ENCODE measurements at regions not wholly inside any gene's neighbourhood (a gene's known extent, or its start where the extent isn't known, plus 50 kb on each side); places are given as distances from the start of the nearest gene placed in this dataset.
"Not testable (repeated sequence)": the region's sequence is repeated elsewhere in the genome, so short reads cannot be mapped to it uniquely, and the experiment has no call there.

- H3K4me1 ChIP-seq, result no peaks in the 10 kb centered on the region
- DNase-seq, result no peak
- no peak overlapping the region for H3K4me3 ChIP-seq
- H3K36me3 ChIP-seq, result no peaks in the 10 kb centered on the region
- no peak overlapping the region for H3K27ac ChIP-seq
- no peaks in the 10 kb centered on the region for H3K27me3 ChIP-seq
- no peak for TF ChIP-seq POLR2A (IDR thresholded peaks at IDR 0.05)
- TF ChIP-seq CTCF (IDR thresholded peaks at IDR 0.05), result no peak
- H3K9me3 ChIP-seq, result no peaks in the 10 kb centered on the region
- intact Hi-C loops (cut with DNase I; ENCODE audit: low total_unique reads), result no loop called here
Measured at GRCh38 chr4:158958489-158959270, 144.2 kb upstream of the RAPGEF2 start.

- H3K4me3 ChIP-seq, result no peak overlapping the region
- H3K9me3 ChIP-seq, result no peaks in the 10 kb centered on the region
Measured at GRCh38 chr4:158962393-158962792, 140.5 kb upstream of the RAPGEF2 start.

GRCh38 chr4:158963282-158963681 is 139.6 kb upstream of the RAPGEF2 start:
- H3K27me3 ChIP-seq; H3K27ac ChIP-seq; H3K36me3 ChIP-seq; H3K4me1 ChIP-seq; intact Hi-C loops (cut with DNase I; ENCODE audit: low total_unique reads); H3K4me3 ChIP-seq; H3K9me3 ChIP-seq; DNase-seq: not testable (repeated sequence)

More at GRCh38 chr4:158962393-158962792, 140.5 kb upstream of the RAPGEF2 start:
- Histone ChIP-seq H3K4me1 (no peaks in the 10 kb centered on the region), H3K36me3 (no peaks in the 10 kb centered on the region), H3K27me3 (no peaks in the 10 kb centered on the region), H3K27ac (no peak overlapping the region)
- intact Hi-C loops (cut with DNase I; ENCODE audit: low total_unique reads), result no loop called here
- TF ChIP-seq CTCF (IDR thresholded peaks at IDR 0.05) (no peak), POLR2A (IDR thresholded peaks at IDR 0.05) (no peak)
- no peak for DNase-seq

GRCh38 chr4:158964114-158964727 is 138.7 kb upstream of the RAPGEF2 start:
- Histone ChIP-seq H3K4me3 (no peak overlapping the region), H3K4me1 (no peaks in the 10 kb centered on the region), H3K36me3 (no peaks in the 10 kb centered on the region), H3K27me3 (no peaks in the 10 kb centered on the region), H3K9me3 (no peaks in the 10 kb centered on the region), H3K27ac (no peak overlapping the region)
- TF ChIP-seq CTCF (IDR thresholded peaks at IDR 0.05) (no peak), POLR2A (IDR thresholded peaks at IDR 0.05) (no peak)
- intact Hi-C loops (cut with DNase I; ENCODE audit: low total_unique reads), result no loop called here
- DNase-seq, result no peak

GRCh38 chr4:158964728-158965124 is 138.2 kb upstream of the RAPGEF2 start:
- TF ChIP-seq CTCF (IDR thresholded peaks at IDR 0.05) (no peak), POLR2A (IDR thresholded peaks at IDR 0.05) (no peak)
- no peak overlapping the region for H3K27ac ChIP-seq
- intact Hi-C loops (cut with DNase I; ENCODE audit: low total_unique reads), result no loop called here

More at GRCh38 chr4:158964728-158965124, 138.2 kb upstream of the RAPGEF2 start:
- H3K9me3 ChIP-seq, result no peaks in the 10 kb centered on the region
- no peaks in the 10 kb centered on the region for H3K4me1 ChIP-seq
- no peak overlapping the region for H3K4me3 ChIP-seq
- no peaks in the 10 kb centered on the region for H3K27me3 ChIP-seq
- H3K36me3 ChIP-seq, result no peaks in the 10 kb centered on the region
- no peak for DNase-seq

Measured in uterus (tissue), 3 donors.